CD4-positive, alpha-beta memory T cell (primary cell): ENCODE measurements at regions not wholly inside any gene's neighbourhood (a gene's known extent, or its start where the extent isn't known, plus 50 kb on each side); places are given as distances from the start of the nearest gene placed in this dataset.

Experiments used
- CTCF ChIA-PET: fragments of 350-600 bp; sonication (Branson Sonifier 250); formaldehyde crosslinking; loops from one replicate; lab custom pipeline; 2021; ENCODE audit warnings: inconsistent platforms; ENCODE audit not compliant: partially characterized antibody; lab: Charles Lee
- POLR2A ChIA-PET: fragments of 350-600 bp; sonication (Branson Sonifier 250); formaldehyde crosslinking; loops from one replicate; lab custom pipeline; 2021; ENCODE audit not compliant: partially characterized antibody; lab: Charles Lee
- DNase-seq, 5 donors: peaks; one replicate each; pipeline versions ENCODE4 v3.0.0 to v3.0.0-alpha.2; 2020 to 2022; ENCODE audit warnings: mixed read lengths in 1 of 5
- H3K27ac ChIP-seq: one replicate; pipeline ENCODE4 v1.7.0; 2013; ENCODE audit warnings: low read depth, low read length
- H3K27me3 ChIP-seq: 2 replicates; pipeline ENCODE4 v1.7.0; 2013; ENCODE audit warnings: mild to moderate bottlenecking, low read length, moderate library complexity; ENCODE audit not compliant: insufficient read depth
- H3K36me3 ChIP-seq: 2 replicates; pipeline ENCODE4 v1.7.0; 2013; ENCODE audit warnings: mild to moderate bottlenecking, low read length, moderate library complexity; ENCODE audit not compliant: insufficient read depth
- H3K4me1 ChIP-seq: 2 replicates; pipeline ENCODE4 v1.7.0; 2013; ENCODE audit warnings: mild to moderate bottlenecking, low read length, moderate library complexity; ENCODE audit not compliant: insufficient read depth
- H3K4me3 ChIP-seq, 2 donors: one replicate each; pipeline ENCODE4 v1.7.0; 2013; ENCODE audit warnings: low read length in 2 of 2, mild to moderate bottlenecking in 1 of 2
- H3K9me3 ChIP-seq, 2 donors: one replicate each; pipeline ENCODE4 v1.7.0; 2013; ENCODE audit warnings: low read length in 2 of 2, control low read depth in 1 of 2; ENCODE audit not compliant: control insufficient read depth in 1 of 2
- H3K27ac Mint-ChIP-seq, 7 donors: one replicate each; pipeline ENCODE4 v1.8.0; 2020 to 2021; ENCODE audit warnings: mixed read lengths in 7 of 7, mild to moderate bottlenecking in 6 of 7, inconsistent platforms in 3 of 7, moderate library complexity in 3 of 7
- H3K27me3 Mint-ChIP-seq, 2 donors: one replicate each; pipeline ENCODE4 v1.8.0; 2020 to 2021; ENCODE audit warnings: mixed read lengths in 2 of 2
- H3K36me3 Mint-ChIP-seq, 2 donors: one replicate each; pipeline ENCODE4 v1.8.0; 2020 to 2021; ENCODE audit warnings: mixed read lengths in 2 of 2, inconsistent platforms in 1 of 2, mild to moderate bottlenecking in 1 of 2
- H3K4me1 Mint-ChIP-seq, 4 donors: one replicate each; pipeline ENCODE4 v1.8.0; 2020 to 2021; ENCODE audit warnings: mixed read lengths in 4 of 4, mild to moderate bottlenecking in 1 of 4
- H3K4me3 Mint-ChIP-seq, 8 donors: one replicate each; pipeline ENCODE4 v1.8.0; 2020 to 2021; ENCODE audit warnings: mixed read lengths in 8 of 8, mild to moderate bottlenecking in 7 of 8, moderate library complexity in 6 of 8, inconsistent platforms in 3 of 8
- H3K9me3 Mint-ChIP-seq, 8 donors: one replicate each; pipeline ENCODE4 v1.8.0; 2020 to 2021; ENCODE audit warnings: mixed read lengths in 8 of 8, mild to moderate bottlenecking in 5 of 8, inconsistent platforms in 3 of 8, moderate library complexity in 1 of 8
- intact Hi-C: fragments of 100-400 bp; cut with micrococcal nuclease; formaldehyde crosslinking; loops from one replicate; pipeline ENCODE4 v1.15.1; 2023

GRCh38 chrX:37946197-37946596 is 60.2 kb upstream of the SYTL5 start:
- H3K9me3 Mint-ChIP-seq, result no peaks in the 10 kb centered on the region
- POLR2A ChIA-PET, result no interaction called here
- H3K4me1 Mint-ChIP-seq, result no peaks in the 10 kb centered on the region

GRCh38 chrX:37955273-37955672 is 51.1 kb upstream of the SYTL5 start:
- Mint-ChIP-seq H3K4me3 (no peak overlapping the region), H3K36me3 (no peaks in the 10 kb centered on the region), H3K9me3 (no peaks in the 10 kb centered on the region), H3K27me3 (peaks cover 0 to 2% of the 10 kb centered on the region in 2 donors), H3K27ac (no peak overlapping the region), H3K4me1 (peaks cover 0 to 3% (median 0%) of the 10 kb centered on the region in 4 donors)
- POLR2A ChIA-PET, result no interaction called here
- H3K9me3 ChIP-seq, result no peaks in the 10 kb centered on the region
- intact Hi-C loops, result no loop called here
- CTCF ChIA-PET, result no interaction called here
- no peaks in the 10 kb centered on the region for H3K27me3 ChIP-seq
- H3K4me3 ChIP-seq, result no peak overlapping the region
- no peak overlapping the region for H3K27ac ChIP-seq
- H3K4me1 ChIP-seq, result no peaks in the 10 kb centered on the region
- H3K36me3 ChIP-seq, result no peaks in the 10 kb centered on the region
- no peak for DNase-seq

More at GRCh38 chrX:37946197-37946596, 60.2 kb upstream of the SYTL5 start:
- no peak overlapping the region for H3K27ac Mint-ChIP-seq
- CTCF ChIA-PET, result no interaction called here
- DNase-seq, result no peak
- Histone ChIP-seq H3K36me3 (no peaks in the 10 kb centered on the region), H3K4me3 (no peak overlapping the region), H3K4me1 (no peaks in the 10 kb centered on the region), H3K27me3 (no peaks in the 10 kb centered on the region), H3K27ac (no peak overlapping the region), H3K9me3 (no peaks in the 10 kb centered on the region)
- no peak overlapping the region for H3K4me3 Mint-ChIP-seq
- no peaks in the 10 kb centered on the region for H3K36me3 Mint-ChIP-seq
- intact Hi-C loops, result no loop called here
- peaks cover 0 to 2% of the 10 kb centered on the region in 2 donors for H3K27me3 Mint-ChIP-seq

- POLR2A ChIA-PET, result no interaction called here
- Mint-ChIP-seq H3K36me3 (no peaks in the 10 kb centered on the region), H3K27ac (no peak overlapping the region), H3K27me3 (peaks cover 0 to 2% of the 10 kb centered on the region in 2 donors), H3K4me1 (peaks cover 0 to 3% (median 0%) of the 10 kb centered on the region in 4 donors), H3K9me3 (no peaks in the 10 kb centered on the region), H3K4me3 (no peak overlapping the region)
- Histone ChIP-seq H3K9me3 (no peaks in the 10 kb centered on the region), H3K4me1 (no peaks in the 10 kb centered on the region), H3K36me3 (no peaks in the 10 kb centered on the region), H3K27me3 (no peaks in the 10 kb centered on the region), H3K27ac (no peak overlapping the region), H3K4me3 (no peak overlapping the region)
- intact Hi-C loops, result no loop called here
- CTCF ChIA-PET, result no interaction called here
- DNase-seq, result no peak
Observed at GRCh38 chrX:37956223-37956622, 50.1 kb upstream of the SYTL5 start.
